ENCODE measurements at regions not wholly inside any gene's neighbourhood (a gene's known extent, or its start where the extent isn't known, plus 50 kb on each side); places are given as distances from the start of the nearest gene placed in this dataset.

GRCh38 chr7:42400961-42401360 is 164.0 kb upstream of the GLI3 start:
- no peaks in the 10 kb centered on the region for H3K27me3 ChIP-seq (ENCODE audit: control insufficient read depth, insufficient read depth, low read length)
- no peak overlapping the region for H3K4me3 ChIP-seq (ENCODE audit: low read depth, low read length)
- no peak for DNase-seq (ENCODE audit: low read depth)
- TF ChIP-seq CTCF (IDR thresholded peaks at IDR 0.05; ENCODE audit: insufficient read depth, low read length, poor library complexity, severe bottlenecking), result no peak
- H3K36me3 ChIP-seq (ENCODE audit: control insufficient read depth, insufficient read depth, low read length), result no peaks in the 10 kb centered on the region

- no peak overlapping the region for H3K4me3 ChIP-seq (ENCODE audit: low read depth, low read length)
- DNase-seq (ENCODE audit: low read depth), result no peak
- H3K36me3 ChIP-seq (ENCODE audit: control insufficient read depth, insufficient read depth, low read length), result no peaks in the 10 kb centered on the region
- H3K27me3 ChIP-seq (ENCODE audit: control insufficient read depth, insufficient read depth, low read length), result no peaks in the 10 kb centered on the region
- no peak for TF ChIP-seq CTCF (IDR thresholded peaks at IDR 0.05; ENCODE audit: insufficient read depth, low read length, poor library complexity, severe bottlenecking)
These were observed 163.3 kb upstream of the GLI3 start for GRCh38 chr7:42400211-42400772.

- no peak for TF ChIP-seq CTCF (IDR thresholded peaks at IDR 0.05; ENCODE audit: insufficient read depth, low read length, poor library complexity, severe bottlenecking)
- Histone ChIP-seq H3K27me3 (ENCODE audit: control insufficient read depth, insufficient read depth, low read length) (no peaks in the 10 kb centered on the region), H3K36me3 (ENCODE audit: control insufficient read depth, insufficient read depth, low read length) (no peaks in the 10 kb centered on the region), H3K4me3 (ENCODE audit: low read depth, low read length) (no peak overlapping the region)
- no peak for DNase-seq (ENCODE audit: low read depth)
These were observed 158.6 kb upstream of the GLI3 start for GRCh38 chr7:42395607-42396006.

GRCh38 chr7:42392826-42393225 is 155.8 kb upstream of the GLI3 start:
- no peak for TF ChIP-seq CTCF (IDR thresholded peaks at IDR 0.05; ENCODE audit: insufficient read depth, low read length, poor library complexity, severe bottlenecking)

GRCh38 chr7:42389697-42390096 is 152.7 kb upstream of the GLI3 start:
- Histone ChIP-seq H3K36me3 (ENCODE audit: control insufficient read depth, insufficient read depth, low read length) (no peaks in the 10 kb centered on the region), H3K27me3 (ENCODE audit: control insufficient read depth, insufficient read depth, low read length) (no peaks in the 10 kb centered on the region), H3K4me3 (ENCODE audit: low read depth, low read length) (no peak overlapping the region)
- no peak for DNase-seq (ENCODE audit: low read depth)
- no peak for TF ChIP-seq CTCF (IDR thresholded peaks at IDR 0.05; ENCODE audit: insufficient read depth, low read length, poor library complexity, severe bottlenecking)

More at GRCh38 chr7:42392826-42393225, 155.8 kb upstream of the GLI3 start:
- H3K36me3 ChIP-seq (ENCODE audit: control insufficient read depth, insufficient read depth, low read length), result no peaks in the 10 kb centered on the region
- DNase-seq (ENCODE audit: low read depth), result no peak
- H3K4me3 ChIP-seq (ENCODE audit: low read depth, low read length), result no peak overlapping the region
- H3K27me3 ChIP-seq (ENCODE audit: control insufficient read depth, insufficient read depth, low read length), result no peaks in the 10 kb centered on the region

- peak; percentile 7 for TF ChIP-seq CTCF (IDR thresholded peaks at IDR 0.05; ENCODE audit: insufficient read depth, low read length, poor library complexity, severe bottlenecking)
- Histone ChIP-seq H3K36me3 (ENCODE audit: control insufficient read depth, insufficient read depth, low read length) (no peaks in the 10 kb centered on the region), H3K27me3 (ENCODE audit: control insufficient read depth, insufficient read depth, low read length) (no peaks in the 10 kb centered on the region), H3K4me3 (ENCODE audit: low read depth, low read length) (no peak overlapping the region)
- DNase-seq (ENCODE audit: low read depth), result no peak
These were observed 148.9 kb upstream of the GLI3 start for GRCh38 chr7:42385912-42386311.

Data from kidney epithelial cell (primary cell).